HG02763 (cell line): ENCODE measurements at regions not wholly inside any gene's neighbourhood (a gene's known extent, or its start where the extent isn't known, plus 50 kb on each side); places are given as distances from the start of the nearest gene placed in this dataset.

Experiments
- ATAC-seq: cut with Tn5 transposase; IDR thresholded peaks from one replicate; pipeline ENCODE4 v1.9.1; 2021; ENCODE audit warnings: mild to moderate bottlenecking, moderate library complexity; ENCODE audit not compliant: unreplicated experiment

GRCh38 chr18:77815666-77816338, 566.2 kb downstream of the GALR1 start:
- ATAC-seq = no peak

GRCh38 chr18:77818328-77818727, 568.7 kb downstream of the GALR1 start:
- no peak for ATAC-seq

GRCh38 chr18:77820472-77820871, 570.8 kb downstream of the GALR1 start:
- ATAC-seq = no peak

DNA sequence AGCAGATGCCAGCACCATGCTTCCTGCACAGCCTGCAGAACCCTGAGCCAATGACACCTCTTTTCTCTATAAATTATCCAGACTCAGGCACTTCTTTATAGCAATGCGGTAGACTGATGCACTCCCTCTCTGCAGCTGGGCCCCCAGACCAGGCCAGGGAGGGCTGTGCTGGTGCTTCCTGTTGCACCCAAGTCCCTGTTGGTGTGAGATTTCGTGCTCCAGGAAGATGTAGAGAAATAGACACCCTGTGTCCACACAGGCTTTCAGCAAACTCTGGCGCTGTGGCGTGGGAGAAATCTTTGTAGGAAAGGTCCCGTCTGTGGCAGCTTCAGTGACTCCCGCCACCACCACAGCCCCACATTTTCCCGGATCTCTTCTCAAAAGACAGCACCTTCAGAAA, 572.2 kb downstream of the GALR1 start:
- ATAC-seq = no peak

DNA sequence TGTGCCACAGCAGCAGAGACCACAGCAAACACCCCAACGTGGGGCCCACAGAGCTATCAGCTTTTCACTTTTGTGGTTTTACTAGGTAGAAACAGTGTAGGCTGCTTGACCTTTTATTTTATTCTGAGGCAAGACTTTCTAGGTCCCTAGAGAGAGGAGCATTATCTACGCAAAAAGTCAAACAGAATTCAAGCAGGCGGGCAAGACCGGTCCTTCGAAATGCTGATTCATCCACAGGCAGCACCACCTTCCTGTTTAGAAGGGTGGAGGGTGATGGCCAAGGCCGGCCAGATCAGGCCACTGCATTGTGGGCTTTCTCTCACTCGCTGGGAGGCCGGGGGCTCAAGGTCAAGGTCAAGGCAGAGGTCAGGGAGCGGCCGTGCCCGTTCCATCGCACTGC, 573.0 kb downstream of the GALR1 start:
- ATAC-seq = no peak

DNA sequence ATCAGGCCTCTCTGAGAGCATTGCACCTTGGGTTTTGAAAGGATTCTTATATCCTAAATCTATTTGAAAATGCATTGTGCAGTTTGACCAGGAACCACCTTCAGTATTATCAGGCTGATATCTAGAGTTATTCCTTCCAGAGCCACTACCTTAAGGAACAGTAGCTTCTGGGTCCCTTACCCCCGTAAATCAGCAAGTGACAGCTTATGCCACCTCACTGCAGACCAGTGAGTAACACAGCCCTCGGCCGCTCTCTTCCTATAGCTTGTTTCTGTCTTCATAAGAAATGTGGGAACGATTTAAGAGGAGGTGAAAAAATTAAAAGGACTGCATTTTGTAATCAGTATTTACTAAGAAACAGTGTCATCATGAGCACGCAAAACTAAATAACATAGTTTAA, 584.2 kb downstream of the GALR1 start:
- no peak for ATAC-seq

- no peak for ATAC-seq
These were observed 602.2 kb downstream of the GALR1 start for GRCh38 chr18:77851802-77852201.

DNA sequence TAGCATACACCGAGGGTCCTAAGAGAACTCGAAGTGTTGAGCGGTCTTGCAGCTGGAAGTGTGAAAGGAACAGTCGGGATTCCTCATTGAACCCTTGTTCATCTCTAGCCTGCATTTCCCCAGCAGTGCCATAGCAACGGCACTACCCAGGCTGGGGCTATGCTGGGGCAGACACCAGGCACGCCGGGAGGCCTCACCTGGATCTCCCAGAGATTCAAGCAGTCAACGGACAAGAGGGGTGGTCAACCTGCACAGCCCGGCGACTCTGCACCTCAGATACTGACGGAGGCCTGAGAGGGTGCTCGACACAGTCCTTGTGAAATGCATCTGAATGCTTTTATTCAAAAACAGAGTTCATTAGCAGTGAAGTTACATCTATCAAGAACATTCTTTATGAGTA, 604.2 kb downstream of the GALR1 start:
- ATAC-seq = no peak

GRCh38 chr18:77857678-77858655, 608.3 kb downstream of the GALR1 start:
- ATAC-seq = no peak

DNA sequence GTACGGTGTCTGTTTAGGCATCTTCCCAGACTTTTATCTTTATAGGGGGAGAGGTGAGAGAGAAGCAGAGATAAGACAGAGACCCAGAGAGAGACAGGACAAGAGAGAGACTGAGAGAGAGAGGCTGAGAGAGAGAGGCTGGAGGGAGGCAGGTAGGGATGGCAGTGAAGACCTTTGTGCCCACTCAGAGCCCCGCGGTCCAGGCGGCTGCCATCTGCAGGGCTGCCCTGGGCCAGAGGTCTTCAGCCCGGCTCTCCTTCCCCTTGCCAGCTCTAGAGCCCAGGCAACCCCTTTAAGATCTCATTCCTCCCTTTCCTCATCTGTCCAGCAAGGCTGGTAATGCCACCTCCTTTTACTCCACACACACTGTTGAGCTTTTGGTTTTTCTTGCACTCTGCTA, 610.0 kb downstream of the GALR1 start:
- no peak for ATAC-seq

- no peak for ATAC-seq
These were observed 612.6 kb downstream of the GALR1 start for GRCh38 chr18:77862066-77862757.

- no peak for ATAC-seq
These were observed 616.2 kb downstream of the GALR1 start for GRCh38 chr18:77865853-77866252.

- no peak for ATAC-seq
These were observed 616.7 kb downstream of the GALR1 start for GRCh38 chr18:77866351-77866750.

DNA sequence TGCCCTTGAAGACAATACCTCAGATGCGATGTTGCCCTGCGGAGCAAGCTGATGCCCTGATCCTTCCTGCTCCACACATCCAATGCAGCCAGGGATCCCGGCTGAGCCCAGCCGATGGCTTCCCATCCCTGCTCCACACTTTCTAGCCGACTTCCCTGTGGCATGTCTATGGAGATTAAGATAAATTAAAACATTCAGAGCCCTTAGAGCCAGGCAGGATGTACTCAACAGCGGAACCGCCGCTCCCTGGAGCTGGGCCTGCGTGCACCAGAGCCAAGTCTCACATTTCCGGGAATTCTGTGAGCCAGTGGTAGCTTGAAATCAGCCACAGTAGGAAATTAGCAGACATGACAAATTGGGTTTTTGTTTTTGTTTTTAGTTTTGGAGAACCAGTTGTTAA, 620.6 kb downstream of the GALR1 start:
- no peak for ATAC-seq

- no peak for ATAC-seq
These were observed 621.2 kb downstream of the GALR1 start for GRCh38 chr18:77870894-77871293.

GRCh38 chr18:77872166-77872565, 622.5 kb downstream of the GALR1 start:
- ATAC-seq = no peak

DNA sequence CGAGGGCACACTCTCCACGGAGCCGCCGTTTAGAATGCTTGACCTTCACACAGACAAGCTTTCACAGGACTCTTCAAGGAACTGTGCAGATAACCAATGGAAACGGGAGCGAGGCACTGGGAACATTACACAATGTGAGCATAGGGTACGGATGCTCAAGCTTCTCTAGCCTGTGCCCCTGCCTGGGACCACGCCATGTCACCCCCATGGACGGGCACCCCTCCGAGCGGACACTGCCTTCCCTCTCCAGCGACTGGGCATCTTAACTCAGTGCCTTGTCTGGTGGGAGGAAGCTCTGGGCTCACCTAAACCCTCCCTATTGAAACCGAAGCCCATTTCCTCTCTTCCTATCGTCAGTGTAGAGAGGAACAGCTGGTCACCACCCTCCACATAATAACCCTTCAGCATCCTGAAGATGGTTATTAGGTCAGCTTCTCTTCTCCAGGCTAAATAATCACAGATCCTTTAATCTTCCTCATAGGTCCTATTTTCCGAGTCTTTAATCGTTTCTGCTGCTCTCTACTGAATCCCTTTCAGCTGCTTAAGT, 626.7 kb downstream of the GALR1 start:
- no peak for ATAC-seq

DNA sequence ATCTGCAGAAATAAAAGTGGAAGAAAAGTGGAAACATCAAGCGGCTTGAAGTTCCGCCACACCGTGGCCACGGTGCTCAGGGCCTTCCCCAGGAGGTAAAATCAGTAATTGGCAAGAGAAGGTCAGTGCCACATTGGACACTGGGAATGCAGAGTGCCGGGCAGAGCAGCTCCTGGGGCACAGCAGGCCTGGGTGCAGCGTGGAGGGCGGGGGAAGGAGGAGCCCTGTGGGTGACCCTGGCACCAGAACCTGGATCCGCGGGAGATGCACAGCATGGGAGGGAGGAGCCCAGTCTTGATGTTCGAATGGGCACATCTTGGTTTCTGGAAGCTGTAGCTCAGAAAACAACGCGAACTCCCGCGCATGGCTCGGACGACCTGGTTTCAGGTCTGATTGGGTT, 630.2 kb downstream of the GALR1 start:
- ATAC-seq = no peak

- ATAC-seq = no peak
These were observed 634.8 kb downstream of the GALR1 start for GRCh38 chr18:77884454-77884853.

DNA sequence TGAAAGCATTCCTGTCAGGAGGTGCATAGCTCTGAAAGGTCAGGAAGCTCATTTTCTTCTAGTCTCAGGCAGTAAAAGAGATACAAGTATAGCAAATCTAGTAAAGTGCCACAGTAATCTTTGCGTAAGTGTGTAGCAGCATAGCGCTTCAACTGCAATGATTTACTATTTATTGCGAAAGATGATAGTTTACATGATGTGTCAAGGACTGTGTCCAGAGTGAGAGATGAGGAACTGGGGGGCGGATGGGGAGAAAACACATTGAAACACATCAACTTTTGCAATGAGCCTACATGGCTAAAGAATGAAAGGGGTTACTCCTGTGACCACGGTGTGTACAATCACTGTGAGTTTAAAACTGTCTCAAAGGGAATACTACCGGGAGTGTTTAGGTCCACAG, 644.4 kb downstream of the GALR1 start:
- no peak for ATAC-seq

DNA sequence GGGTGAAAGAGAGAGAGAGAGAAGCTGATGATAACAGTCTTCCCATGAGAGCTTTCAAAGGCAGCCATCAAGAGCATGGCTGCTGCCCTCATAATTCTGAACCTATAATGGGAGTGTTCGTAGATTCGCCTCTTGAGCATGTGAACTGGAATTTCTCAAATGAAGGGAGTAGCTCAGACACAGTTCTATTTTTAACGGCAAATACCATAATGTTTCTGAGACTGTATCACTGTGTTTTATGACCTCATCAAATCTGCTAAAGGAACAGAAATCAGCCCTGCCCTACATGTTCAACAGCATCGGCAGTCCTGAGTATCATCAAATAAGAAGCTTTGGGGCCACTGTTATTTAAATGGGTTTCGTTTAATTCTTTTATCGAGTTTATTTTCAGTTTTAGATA, 645.6 kb downstream of the GALR1 start:
- ATAC-seq = no peak
